Panc1 (cell line): ENCODE measurements at regions not wholly inside any gene's neighbourhood (a gene's known extent, or its start where the extent isn't known, plus 50 kb on each side); places are given as distances from the start of the nearest gene placed in this dataset.

ENCODE experiments used
- CTCF ChIP-seq: fragments of 450-650 bp; IDR thresholded peaks from 2 replicates; pipeline ENCODE4 v1.5.1; 2017; ENCODE audit warnings: mild to moderate bottlenecking
- SIN3A ChIP-seq: IDR thresholded peaks from 2 replicates; pipeline ENCODE4 v1.6.1; 2012; ENCODE audit warnings: low read depth, mild to moderate bottlenecking, low read length, moderate library complexity, borderline replicate concordance; ENCODE audit not compliant: insufficient read depth

GRCh38 chr4:45241976-45242375, 515.6 kb upstream of the GNPDA2 start:
- TF ChIP-seq CTCF (no peak), SIN3A (no peak)
